SH-SY5Y (cell line): ENCODE measurements at regions not wholly inside any gene's neighbourhood (a gene's known extent, or its start where the extent isn't known, plus 50 kb on each side); places are given as distances from the start of the nearest gene placed in this dataset.

Experiments used
- GATA2 ChIP-seq: IDR thresholded peaks from 2 replicates; pipeline ENCODE4 v1.6.1; 2011; ENCODE audit warnings: mild to moderate bottlenecking, low read depth, low read length
- GATA3 ChIP-seq: IDR thresholded peaks from 2 replicates; pipeline ENCODE4 v1.6.1; 2011; ENCODE audit warnings: low read depth, mild to moderate bottlenecking, low read length, moderate library complexity

DNA sequence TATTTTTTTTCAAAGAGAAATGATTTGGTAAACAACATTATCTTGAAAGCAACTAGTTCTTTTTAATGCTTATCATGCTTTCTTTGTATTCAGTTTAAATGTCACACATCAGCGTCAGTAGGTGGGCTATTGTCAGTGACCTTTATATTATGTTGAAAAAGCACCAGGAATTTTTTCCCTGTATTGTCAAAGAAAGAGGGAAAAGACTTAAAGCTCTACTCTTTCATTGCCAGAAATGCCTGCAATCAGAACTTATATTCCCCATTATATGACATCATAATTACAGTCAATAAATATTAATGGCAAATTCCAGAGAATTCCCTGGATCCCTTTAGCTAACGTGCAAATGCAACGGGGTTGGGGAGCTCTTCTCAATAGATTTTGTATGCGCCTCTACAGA lies 353.9 kb downstream of the CDH2 start:
- no peak for TF ChIP-seq GATA2
- TF ChIP-seq GATA3: no peak
